ENCODE measurements at regions not wholly inside any gene's neighbourhood (a gene's known extent, or its start where the extent isn't known, plus 50 kb on each side); places are given as distances from the start of the nearest gene placed in this dataset.

DNA sequence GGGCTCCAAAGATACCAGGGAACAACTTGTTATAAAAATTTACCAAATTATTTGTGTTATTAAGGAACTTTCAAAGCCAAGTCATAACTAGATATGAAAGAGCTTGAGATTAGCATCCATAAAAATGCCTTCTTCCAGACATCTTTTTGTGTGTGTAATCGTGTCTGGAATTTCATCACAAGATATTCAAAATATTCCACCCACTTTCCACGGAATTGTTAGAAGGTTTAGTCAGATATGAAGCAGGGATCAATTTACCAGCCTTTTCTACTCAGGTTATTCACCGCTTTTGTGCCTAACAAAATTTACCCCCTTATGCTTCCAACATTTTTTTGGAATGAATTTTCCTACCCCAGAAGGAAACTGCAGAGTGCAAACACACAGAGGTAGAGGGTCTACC lies 130.2 kb upstream of the ACVR2A start:
- H3K4me1 Mint-ChIP-seq (ENCODE audit: low read depth) = peaks cover 36% of the 10 kb centered on the region
- no peak overlapping the region for H3K4me3 Mint-ChIP-seq (ENCODE audit: unreplicated experiment)
- TF ChIP-seq CTCF (IDR thresholded peaks at IDR 0.05) = no peak
- no peak for DNase-seq (ENCODE audit: low spot score)
- H3K36me3 Mint-ChIP-seq (ENCODE audit: low read depth) = peaks cover 4% of the 10 kb centered on the region
- H3K9me3 Mint-ChIP-seq (ENCODE audit: low read depth) = peaks cover 9% of the 10 kb centered on the region
- H3K27ac Mint-ChIP-seq (ENCODE audit: unreplicated experiment) = peak overlapping the region; percentile 37
- no peaks in the 10 kb centered on the region for H3K27me3 Mint-ChIP-seq (ENCODE audit: low read depth)

GRCh38 chr2:147713349-147713748 lies 131.5 kb upstream of the ACVR2A start:
- Mint-ChIP-seq H3K36me3 (ENCODE audit: low read depth) (peaks cover 4% of the 10 kb centered on the region), H3K27me3 (ENCODE audit: low read depth) (no peaks in the 10 kb centered on the region), H3K27ac (ENCODE audit: unreplicated experiment) (no peak overlapping the region), H3K4me1 (ENCODE audit: low read depth) (peaks cover 36% of the 10 kb centered on the region), H3K4me3 (ENCODE audit: unreplicated experiment) (no peak overlapping the region), H3K9me3 (ENCODE audit: low read depth) (peaks cover 9% of the 10 kb centered on the region)
- no peak for DNase-seq (ENCODE audit: low spot score)
- TF ChIP-seq CTCF (IDR thresholded peaks at IDR 0.05) = no peak

DNA sequence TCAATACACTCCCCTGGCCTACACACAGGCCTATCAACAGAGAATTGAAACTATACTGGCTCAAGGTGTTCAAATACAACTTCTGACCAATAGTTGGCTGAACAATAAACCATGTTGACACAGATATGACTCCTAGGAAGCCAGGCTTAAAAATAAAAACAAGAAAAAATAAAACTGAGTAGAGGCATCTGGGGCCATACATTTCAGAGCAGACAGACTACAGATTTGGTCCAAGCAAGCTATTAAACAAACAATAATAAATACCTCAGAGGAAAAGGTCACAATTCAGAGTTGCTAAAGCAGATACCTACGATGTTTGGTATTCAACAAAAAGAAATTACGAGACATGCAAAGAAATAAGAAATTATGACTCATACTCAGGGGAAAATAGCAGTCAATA lies 132.8 kb upstream of the ACVR2A start:
- Mint-ChIP-seq H3K27me3 (ENCODE audit: low read depth) (no peaks in the 10 kb centered on the region), H3K4me3 (ENCODE audit: unreplicated experiment) (no peak overlapping the region), H3K36me3 (ENCODE audit: low read depth) (peaks cover 4% of the 10 kb centered on the region), H3K9me3 (ENCODE audit: low read depth) (peaks cover 9% of the 10 kb centered on the region), H3K27ac (ENCODE audit: unreplicated experiment) (no peak overlapping the region), H3K4me1 (ENCODE audit: low read depth) (peaks cover 36% of the 10 kb centered on the region)
- TF ChIP-seq CTCF (IDR thresholded peaks at IDR 0.05) = no peak
- no peak for DNase-seq (ENCODE audit: low spot score)

GRCh38 chr2:147711031-147711430 lies 133.8 kb upstream of the ACVR2A start:
- Mint-ChIP-seq H3K4me1 (ENCODE audit: low read depth) (peaks cover 37% of the 10 kb centered on the region), H3K27ac (ENCODE audit: unreplicated experiment) (peak overlapping the region; percentile 3), H3K36me3 (ENCODE audit: low read depth) (peaks cover 4% of the 10 kb centered on the region), H3K9me3 (ENCODE audit: low read depth) (peaks cover 9% of the 10 kb centered on the region), H3K27me3 (ENCODE audit: low read depth) (no peaks in the 10 kb centered on the region), H3K4me3 (ENCODE audit: unreplicated experiment) (no peak overlapping the region)
- no peak for TF ChIP-seq CTCF (IDR thresholded peaks at IDR 0.05)
- DNase-seq (ENCODE audit: low spot score) = no peak

DNA sequence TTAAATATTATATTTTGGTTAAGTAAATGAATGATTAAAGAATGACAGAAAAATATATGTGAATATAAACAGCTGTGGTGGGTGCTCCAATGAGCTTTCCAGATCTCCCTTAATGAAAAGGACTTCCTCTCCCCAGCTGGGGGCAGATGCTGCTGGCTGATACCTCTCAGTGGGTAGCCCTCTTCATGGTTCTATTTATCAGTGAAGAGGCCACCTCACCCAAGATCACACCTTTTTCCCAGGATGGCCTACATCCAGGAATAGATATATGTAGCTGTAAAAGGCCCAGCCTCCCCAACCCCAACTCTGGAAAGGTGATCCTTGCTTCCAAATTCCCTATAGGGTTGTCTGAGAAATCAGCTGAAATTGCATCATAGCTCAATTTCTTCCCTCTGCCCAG lies 135.2 kb upstream of the ACVR2A start:
- Mint-ChIP-seq H3K36me3 (ENCODE audit: low read depth) (peaks cover 4% of the 10 kb centered on the region), H3K4me1 (ENCODE audit: low read depth) (peaks cover 25% of the 10 kb centered on the region), H3K4me3 (ENCODE audit: unreplicated experiment) (no peak overlapping the region), H3K9me3 (ENCODE audit: low read depth) (peaks cover 12% of the 10 kb centered on the region), H3K27me3 (ENCODE audit: low read depth) (no peaks in the 10 kb centered on the region), H3K27ac (ENCODE audit: unreplicated experiment) (no peak overlapping the region)
- DNase-seq (ENCODE audit: low spot score) = no peak
- TF ChIP-seq CTCF (IDR thresholded peaks at IDR 0.05) = no peak
